Bronchial epithelial cell (primary cell): ENCODE measurements at regions not wholly inside any gene's neighbourhood (a gene's known extent, or its start where the extent isn't known, plus 50 kb on each side); places are given as distances from the start of the nearest gene placed in this dataset.

Source experiments
- DNase-seq: peaks from one replicate; pipeline ENCODE4 v3.0.0-alpha.2; 2010; ENCODE audit warnings: low read depth
- FAIRE-seq: peaks from 2 replicates; lab custom pipeline; 2011; peaks lifted over from hg19 to GRCh38; lab: Jason Lieb, UNC
- H3K27me3 ChIP-seq: 2 replicates; pipeline ENCODE4 v1.5.1; 2011; ENCODE audit warnings: low read length; ENCODE audit not compliant: control insufficient read depth, insufficient read depth
- H3K36me3 ChIP-seq: 2 replicates; pipeline ENCODE4 v1.5.1; 2011; ENCODE audit warnings: low read length; ENCODE audit not compliant: control insufficient read depth, insufficient read depth
- H3K4me3 ChIP-seq: 2 replicates; pipeline ENCODE4 v1.5.1; 2011; ENCODE audit warnings: mild to moderate bottlenecking, low read depth, low read length, control low read depth
- CTCF ChIP-seq: IDR thresholded peaks from 2 replicates; pipeline ENCODE4 v1.5.1; 2011; ENCODE audit warnings: mild to moderate bottlenecking, moderate library complexity, low read length, control low read depth, inconsistent platforms; ENCODE audit not compliant: insufficient read depth, severe bottlenecking

DNA sequence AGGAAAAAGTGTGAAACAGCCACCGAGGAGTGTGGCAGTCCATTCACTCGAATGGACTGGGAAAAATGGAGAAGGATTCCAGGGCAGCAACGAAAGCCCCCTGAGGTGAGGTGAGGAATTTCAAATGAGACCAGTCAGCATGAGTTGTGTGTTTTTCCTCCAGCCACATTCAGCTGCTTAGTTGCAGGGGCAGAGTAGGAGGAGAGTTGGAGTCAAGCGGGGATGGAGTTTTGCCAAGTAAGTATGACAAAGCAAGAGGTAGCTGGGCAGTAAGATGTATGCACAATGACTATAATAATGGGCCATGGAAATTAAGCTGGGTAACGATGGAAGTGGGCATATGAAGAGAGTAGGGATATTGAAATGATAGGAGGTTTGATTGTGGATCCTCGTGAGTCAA lies 64.4 kb downstream of the CCDC54 start:
- no peaks in the 10 kb centered on the region for H3K36me3 ChIP-seq
- DNase-seq: no peak
- H3K27me3 ChIP-seq: no peaks in the 10 kb centered on the region
- no peak for FAIRE-seq
- no peak for TF ChIP-seq CTCF
- no peak overlapping the region for H3K4me3 ChIP-seq

DNA sequence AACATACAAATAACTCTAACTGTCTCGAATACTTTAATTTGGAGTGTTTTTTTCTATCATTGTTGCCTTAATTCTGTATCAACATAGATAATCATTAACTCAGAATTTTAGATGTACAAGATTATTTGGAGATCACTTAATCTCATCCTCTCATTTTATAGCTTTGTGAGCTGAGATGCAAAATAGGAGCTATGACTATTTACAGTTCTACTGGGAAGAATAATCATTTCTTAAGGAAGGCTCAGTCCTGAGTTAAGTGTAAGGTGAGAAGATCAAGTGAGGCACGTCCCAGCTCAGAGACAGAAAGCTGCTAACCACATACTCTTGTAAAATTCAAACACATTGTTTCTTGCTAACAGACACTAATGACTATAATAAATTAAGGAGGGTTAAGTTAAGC lies 66.2 kb downstream of the CCDC54 start:
- DNase-seq (no peak), FAIRE-seq (no peak)
- H3K27me3 ChIP-seq: no peaks in the 10 kb centered on the region

GRCh38 chr3:107446706-107447105 lies 69.5 kb downstream of the CCDC54 start:
- Histone ChIP-seq H3K4me3 (no peak overlapping the region), H3K36me3 (no peaks in the 10 kb centered on the region), H3K27me3 (no peaks in the 10 kb centered on the region)
- no peak for FAIRE-seq
- no peak for TF ChIP-seq CTCF
- no peak for DNase-seq

More for the DNA sequence above, 66.2 kb downstream of the CCDC54 start:
- Histone ChIP-seq H3K36me3 (no peaks in the 10 kb centered on the region), H3K4me3 (no peak overlapping the region)
- no peak for TF ChIP-seq CTCF

GRCh38 chr3:107450254-107450893 lies 72.4 kb upstream of the BBX start:
- peak; percentile 90 for DNase-seq
- TF ChIP-seq CTCF: no peak
- Histone ChIP-seq H3K36me3 (no peaks in the 10 kb centered on the region), H3K27me3 (no peaks in the 10 kb centered on the region), H3K4me3 (no peak overlapping the region)
- FAIRE-seq: peak; percentile 85

- FAIRE-seq: no peak
- TF ChIP-seq CTCF: no peak
- no peaks in the 10 kb centered on the region for H3K36me3 ChIP-seq
- no peak overlapping the region for H3K4me3 ChIP-seq
- peak; percentile 89 for DNase-seq
- H3K27me3 ChIP-seq: no peaks in the 10 kb centered on the region
These were observed 70.3 kb upstream of the BBX start for GRCh38 chr3:107452436-107452835.

- FAIRE-seq (no peak), DNase-seq (no peak)
- H3K27me3 ChIP-seq: no peaks in the 10 kb centered on the region
- H3K4me3 ChIP-seq: no peak overlapping the region
- no peak for TF ChIP-seq CTCF
- H3K36me3 ChIP-seq: no peaks in the 10 kb centered on the region
These were observed 69.3 kb upstream of the BBX start for GRCh38 chr3:107453504-107453903.
